PC-3 (cell line): ENCODE measurements at regions not wholly inside any gene's neighbourhood (a gene's known extent, or its start where the extent isn't known, plus 50 kb on each side); places are given as distances from the start of the nearest gene placed in this dataset.

Experiments used
- ATAC-seq: fragments of 200-7000 bp; cut with Tn5 transposase; 2 replicates; pipeline ENCODE4 v1.9.1; 2020; ENCODE audit warnings: mild to moderate bottlenecking, moderate library complexity
- BruUV-seq: library from RNA; stranded (reverse); fragments of 400-500 nt; replicated peaks from 2 replicates; lab custom pipeline; 2021; lab: Mats Ljungman, UMichigan
- CTCF ChIA-PET: fragments of 300-600 bp; sonication (Branson Sonifier 250); formaldehyde crosslinking; loops from one replicate; lab custom pipeline; 2022; ENCODE audit warnings: antibody characterized with exemption; lab: Charles Lee
- POLR2A ChIA-PET: fragments of 300-600 bp; sonication (Branson Sonifier 250); formaldehyde crosslinking; loops from one replicate; lab custom pipeline; 2022; ENCODE audit warnings: antibody characterized with exemption; ENCODE audit not compliant: unreplicated experiment; lab: Charles Lee
- DNase-seq: peaks from one replicate; pipeline ENCODE4 v3.0.0-alpha.2; 2015
- H2AFZ ChIP-seq: fragments of 300-600 bp; sonication (generic); 2 replicates; pipeline ENCODE4 v1.6.0; 2016; ENCODE audit warnings: antibody characterized with exemption, low read length
- H3F3A ChIP-seq: fragments of 300-600 bp; sonication (generic); one replicate; pipeline ENCODE4 v1.6.0; 2017; ENCODE audit warnings: antibody characterized with exemption, low read length, control low read depth, mild to moderate bottlenecking; ENCODE audit not compliant: unreplicated experiment
- H3K27ac ChIP-seq: fragments of 300-600 bp; sonication (generic); 2 replicates; pipeline ENCODE4 v1.5.1; 2016; ENCODE audit warnings: mild to moderate bottlenecking, low read length
- H3K27me3 ChIP-seq: fragments of 300-600 bp; sonication (generic); 2 replicates; pipeline ENCODE4 v1.6.1; 2016; ENCODE audit warnings: low read length, mixed read lengths
- H3K36me3 ChIP-seq: fragments of 300-600 bp; sonication (generic); 2 replicates; pipeline ENCODE4 v1.6.1; 2016; ENCODE audit warnings: low read depth, mixed run types, low read length, mixed read lengths
- H3K4me1 ChIP-seq: fragments of 300-600 bp; sonication (generic); 2 replicates; pipeline ENCODE4 v1.5.1; 2016; ENCODE audit warnings: low read length; ENCODE audit not compliant: insufficient read depth
- H3K4me2 ChIP-seq: fragments of 300-600 bp; sonication (generic); 2 replicates; pipeline ENCODE4 v1.6.0; 2016; ENCODE audit warnings: low read length
- H3K4me3 ChIP-seq: fragments of 300-600 bp; sonication (generic); 2 replicates; pipeline ENCODE4 v1.5.1; 2016; ENCODE audit warnings: mild to moderate bottlenecking, low read length, mixed read lengths
- H3K79me2 ChIP-seq: fragments of 300-600 bp; sonication (generic); 2 replicates; pipeline ENCODE4 v1.6.1; 2017; ENCODE audit warnings: low read length, mixed read lengths
- H3K9ac ChIP-seq: fragments of 300-600 bp; sonication (generic); 2 replicates; pipeline ENCODE4 v1.6.0; 2016; ENCODE audit warnings: mild to moderate bottlenecking, low read length
- H3K9me2 ChIP-seq: fragments of 300-600 bp; sonication (generic); replicated peaks from 2 replicates; pipeline ENCODE4 v1.6.1; 2016; ENCODE audit warnings: mixed run types, low read length, mixed read lengths
- H3K9me3 ChIP-seq: fragments of 300-600 bp; sonication (generic); 2 replicates; pipeline ENCODE4 v1.6.1; 2016; ENCODE audit warnings: low read length, mixed read lengths
- H4K20me1 ChIP-seq: fragments of 300-600 bp; sonication (generic); 2 replicates; pipeline ENCODE4 v1.6.1; 2016; ENCODE audit warnings: low read length, mixed read lengths
- CTCF ChIP-seq: fragments of 300-600 bp; sonication (generic); conservative IDR thresholded peaks from 2 replicates; pipeline ENCODE4 v1.5.1; 2017; ENCODE audit warnings: antibody characterized with exemption, low read depth, mild to moderate bottlenecking, low read length
- EZH2 ChIP-seq: fragments of 300-600 bp; sonication (generic); IDR thresholded peaks from one replicate; pipeline ENCODE4 v1.6.1; 2017; ENCODE audit warnings: antibody characterized with exemption, mild to moderate bottlenecking, low read length; ENCODE audit not compliant: unreplicated experiment
- EZH2phosphoT487 ChIP-seq: fragments of 300-600 bp; sonication (generic); IDR thresholded peaks from 2 replicates; pipeline ENCODE4 v1.6.1; 2018; ENCODE audit warnings: mild to moderate bottlenecking, antibody characterized with exemption, low read length, borderline replicate concordance
- intact Hi-C: fragments of 100-400 bp; cut with micrococcal nuclease; formaldehyde crosslinking; loops from 2 replicates; pipeline ENCODE4 v1.9.0; 2023

- intact Hi-C loops = no loop called here
- no peaks in the 10 kb centered on the region for H3K4me1 ChIP-seq
- ChIA-PET CTCF (no interaction called here), POLR2A (no interaction called here)
- TF ChIP-seq CTCF (no peak), EZH2 (no peak), EZH2phosphoT487 (no peak)
- no peaks in the 10 kb centered on the region for H3K79me2 ChIP-seq
- no peaks in the 10 kb centered on the region for H3K36me3 ChIP-seq
- H3K9me3 ChIP-seq = peaks cover 35% of the 10 kb centered on the region
- no peak overlapping the region for H2AFZ ChIP-seq
- H3K27me3 ChIP-seq = no peaks in the 10 kb centered on the region
- H3K27ac ChIP-seq = no peak overlapping the region
- ATAC-seq = no peak
- no peaks in the 10 kb centered on the region for H4K20me1 ChIP-seq
- H3K9me2 ChIP-seq = no peaks in the 10 kb centered on the region
- no TSS peak for BruUV-seq
- DNase-seq = no peak
- no peak overlapping the region for H3K4me3 ChIP-seq
- no peak overlapping the region for H3K4me2 ChIP-seq
- no peak overlapping the region for H3K9ac ChIP-seq
- no peaks in the 10 kb centered on the region for H3F3A ChIP-seq
Measured at GRCh38 chr3:1783995-1784394, 314.7 kb upstream of the CNTN4 start.

- Histone ChIP-seq H3K9me2 (no peaks in the 10 kb centered on the region), H2AFZ (no peak overlapping the region), H3K27ac (no peak overlapping the region), H3K79me2 (no peaks in the 10 kb centered on the region), H4K20me1 (no peaks in the 10 kb centered on the region), H3K9me3 (peaks cover 34% of the 10 kb centered on the region), H3K4me1 (no peaks in the 10 kb centered on the region), H3K9ac (no peak overlapping the region), H3K36me3 (no peaks in the 10 kb centered on the region), H3K27me3 (no peaks in the 10 kb centered on the region), H3F3A (no peaks in the 10 kb centered on the region), H3K4me2 (no peak overlapping the region), H3K4me3 (no peak overlapping the region)
- ChIA-PET POLR2A (no interaction called here), CTCF (no interaction called here)
- no TSS peak for BruUV-seq
- intact Hi-C loops = no loop called here
- TF ChIP-seq CTCF (no peak), EZH2 (no peak), EZH2phosphoT487 (no peak)
- DNase-seq (no peak), ATAC-seq (no peak)
Measured at GRCh38 chr3:1787094-1787493, 311.6 kb upstream of the CNTN4 start.

GRCh38 chr3:1792466-1792865, 306.2 kb upstream of the CNTN4 start:
- CTCF ChIA-PET = no interaction called here
- Histone ChIP-seq H3K27me3 (no peaks in the 10 kb centered on the region), H3K9me2 (no peaks in the 10 kb centered on the region), H3K79me2 (no peaks in the 10 kb centered on the region), H3K4me2 (no peak overlapping the region), H3K27ac (no peak overlapping the region), H3K36me3 (no peaks in the 10 kb centered on the region), H3K9ac (no peak overlapping the region), H3K4me3 (no peak overlapping the region), H3K4me1 (no peaks in the 10 kb centered on the region), H3F3A (no peaks in the 10 kb centered on the region), H2AFZ (no peak overlapping the region), H3K9me3 (peaks cover 42% of the 10 kb centered on the region), H4K20me1 (no peaks in the 10 kb centered on the region)
- POLR2A ChIA-PET = no interaction called here
- ATAC-seq (no peak), DNase-seq (no peak)
- intact Hi-C loops = no loop called here
- BruUV-seq = no TSS peak
- TF ChIP-seq CTCF (no peak), EZH2phosphoT487 (no peak), EZH2 (no peak)
